HG02610 (cell line): ENCODE measurements at regions not wholly inside any gene's neighbourhood (a gene's known extent, or its start where the extent isn't known, plus 50 kb on each side); places are given as distances from the start of the nearest gene placed in this dataset.

Experiments
- ATAC-seq: cut with Tn5 transposase; IDR thresholded peaks from one replicate; pipeline ENCODE4 v1.9.1; 2021; ENCODE audit warnings: mild to moderate bottlenecking, moderate library complexity; ENCODE audit not compliant: unreplicated experiment

GRCh38 chr13:27014406-27015359 is 156.9 kb downstream of the USP12 start:
- no peak for ATAC-seq

- no peak for ATAC-seq
Measured at GRCh38 chr13:27012482-27013197, 159.0 kb downstream of the USP12 start.

- no peak for ATAC-seq
Measured at GRCh38 chr13:27011661-27012060, 159.9 kb downstream of the USP12 start.

- ATAC-seq = no peak
Measured at GRCh38 chr13:27008733-27009132, 162.9 kb downstream of the USP12 start.

GRCh38 chr13:27007166-27007565 is 164.4 kb downstream of the USP12 start:
- no peak for ATAC-seq

- ATAC-seq = no peak
Measured at GRCh38 chr13:27006519-27007161, 165.0 kb downstream of the USP12 start.

- ATAC-seq = no peak
Measured at GRCh38 chr13:27005976-27006518, 165.6 kb downstream of the USP12 start.

GRCh38 chr13:27005556-27005955 is 166.1 kb downstream of the USP12 start:
- no peak for ATAC-seq

- no peak for ATAC-seq
Measured at GRCh38 chr13:27004866-27005265, 166.7 kb downstream of the USP12 start.

GRCh38 chr13:27004326-27004725 is 167.3 kb downstream of the USP12 start:
- no peak for ATAC-seq

- ATAC-seq = no peak
Measured at GRCh38 chr13:27001705-27002104, 169.9 kb downstream of the USP12 start.

- no peak for ATAC-seq
Measured at GRCh38 chr13:27000686-27001085, 170.9 kb downstream of the USP12 start.

GRCh38 chr13:26999499-26999898 is 172.1 kb downstream of the USP12 start:
- no peak for ATAC-seq

GRCh38 chr13:26998292-26998691 is 173.3 kb downstream of the USP12 start:
- no peak for ATAC-seq

- peak; percentile 84 for ATAC-seq
Measured at GRCh38 chr13:26996965-26997752, 174.5 kb downstream of the USP12 start.

- no peak for ATAC-seq
Measured at GRCh38 chr13:26995159-26995558, 176.5 kb downstream of the USP12 start.

- no peak for ATAC-seq
Measured at GRCh38 chr13:26993780-26994179, 177.8 kb downstream of the USP12 start.

GRCh38 chr13:26992951-26993719 is 178.5 kb downstream of the USP12 start:
- ATAC-seq = no peak

- ATAC-seq = no peak
Measured at GRCh38 chr13:26991508-26992181, 180.0 kb downstream of the USP12 start.
